ENCODE measurements at regions not wholly inside any gene's neighbourhood (a gene's known extent, or its start where the extent isn't known, plus 50 kb on each side); places are given as distances from the start of the nearest gene placed in this dataset.

DNA sequence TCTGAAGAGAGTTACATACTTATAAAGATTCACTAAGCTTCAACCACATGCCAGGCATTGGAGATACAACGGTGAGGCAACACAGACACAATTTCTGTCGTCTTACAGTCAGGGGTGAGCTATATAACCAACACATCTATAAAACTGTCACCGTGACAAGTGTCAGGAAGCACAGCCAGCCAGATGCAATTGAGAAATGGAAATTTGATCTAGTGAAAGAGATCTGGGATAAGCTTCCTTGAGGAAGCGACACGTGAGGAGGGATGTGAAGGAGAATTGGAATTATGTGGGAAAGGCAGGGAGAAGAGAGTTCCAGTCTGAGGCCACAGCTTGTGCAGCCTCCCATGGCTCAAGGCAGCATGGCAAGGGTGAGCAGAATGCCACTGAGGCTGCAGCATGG, 50.9 kb upstream of the ZNF354B start:
- DNase-seq: no peak

DNA sequence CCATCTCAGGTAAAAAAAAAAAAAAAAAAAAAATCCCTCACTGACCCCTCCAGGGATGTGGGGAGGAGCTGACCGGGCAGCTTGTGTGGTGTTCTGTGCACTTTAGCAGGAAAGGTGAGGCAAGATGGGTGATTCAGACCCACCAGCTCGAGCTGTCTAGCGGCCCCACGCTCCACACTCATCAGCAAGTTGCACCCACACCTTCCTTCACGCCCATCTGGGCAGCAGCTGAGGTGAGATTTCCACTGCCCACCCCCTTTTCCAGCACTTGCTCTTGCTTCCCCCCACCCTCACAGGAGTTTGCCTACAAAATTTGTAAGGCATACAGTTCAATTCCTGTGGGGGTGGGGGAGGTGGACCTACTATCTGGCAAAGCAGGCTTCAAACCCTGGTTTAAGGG, 58.7 kb upstream of the ZNF354B start:
- no peak for DNase-seq

DNA sequence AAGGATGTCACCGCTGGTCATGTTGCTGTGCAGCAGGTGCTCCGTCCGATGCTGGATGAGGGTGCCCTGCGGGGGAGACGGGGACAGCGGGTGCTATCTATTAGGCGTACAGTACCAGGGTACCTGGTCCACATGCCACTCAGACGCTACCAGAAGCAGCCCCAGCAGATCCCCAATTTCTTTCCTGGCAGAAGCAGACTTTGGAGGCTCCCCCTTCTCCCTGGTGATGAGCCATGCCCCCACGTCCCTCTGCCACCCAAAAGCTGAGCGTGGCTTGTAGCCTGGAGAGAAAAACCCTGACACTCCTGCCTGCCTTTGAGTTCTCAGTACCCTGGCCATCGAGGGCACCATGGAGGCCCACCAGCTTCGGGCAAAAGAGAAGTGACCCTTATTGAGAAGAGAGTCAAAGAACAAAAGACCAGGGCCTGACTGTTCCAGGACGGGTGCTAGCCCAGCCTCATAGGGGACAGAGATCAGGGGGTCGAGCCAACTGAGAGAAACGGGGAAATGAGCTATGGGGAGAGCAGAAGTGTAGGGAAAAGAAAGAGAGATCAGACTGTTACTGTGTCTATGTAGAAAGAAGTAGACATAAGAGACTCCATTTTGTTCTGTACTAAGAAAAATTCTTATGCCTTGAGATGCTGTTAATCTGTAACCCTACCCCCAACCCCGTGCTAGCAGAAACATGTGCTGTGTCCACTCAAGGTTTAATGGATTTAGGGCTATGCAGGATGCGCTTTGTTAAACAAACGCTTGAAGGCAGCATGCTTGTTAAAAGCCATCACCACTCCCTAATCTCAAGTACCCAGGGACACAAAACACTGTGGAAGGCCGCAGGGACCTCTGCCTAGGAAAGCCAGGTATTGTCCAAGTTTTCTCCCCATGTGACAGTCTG, 62.0 kb upstream of the ZNF354B start:
- DNase-seq: no peak

DNA sequence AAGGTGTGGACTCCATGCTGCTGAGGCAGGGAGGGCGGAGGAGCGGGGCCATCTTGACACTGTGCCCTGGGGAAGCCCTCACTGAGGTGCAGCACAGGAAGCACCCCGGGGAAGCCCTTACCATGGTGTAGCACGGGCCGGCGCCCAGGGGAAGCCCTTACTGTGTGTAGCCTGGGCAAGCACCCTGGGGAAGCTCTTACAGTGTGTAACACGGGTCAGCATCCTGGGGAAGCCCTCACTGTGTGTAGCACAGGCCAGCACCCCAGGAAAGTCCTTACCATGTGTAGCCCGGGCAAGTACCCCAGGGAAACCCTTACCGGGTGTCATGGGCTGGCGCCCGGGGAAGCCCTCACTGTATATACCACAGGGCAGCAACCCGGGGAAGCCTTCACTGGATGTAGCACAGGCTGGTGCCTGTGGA, 62.6 kb upstream of the ZNF354B start:
- DNase-seq: no peak

DNA sequence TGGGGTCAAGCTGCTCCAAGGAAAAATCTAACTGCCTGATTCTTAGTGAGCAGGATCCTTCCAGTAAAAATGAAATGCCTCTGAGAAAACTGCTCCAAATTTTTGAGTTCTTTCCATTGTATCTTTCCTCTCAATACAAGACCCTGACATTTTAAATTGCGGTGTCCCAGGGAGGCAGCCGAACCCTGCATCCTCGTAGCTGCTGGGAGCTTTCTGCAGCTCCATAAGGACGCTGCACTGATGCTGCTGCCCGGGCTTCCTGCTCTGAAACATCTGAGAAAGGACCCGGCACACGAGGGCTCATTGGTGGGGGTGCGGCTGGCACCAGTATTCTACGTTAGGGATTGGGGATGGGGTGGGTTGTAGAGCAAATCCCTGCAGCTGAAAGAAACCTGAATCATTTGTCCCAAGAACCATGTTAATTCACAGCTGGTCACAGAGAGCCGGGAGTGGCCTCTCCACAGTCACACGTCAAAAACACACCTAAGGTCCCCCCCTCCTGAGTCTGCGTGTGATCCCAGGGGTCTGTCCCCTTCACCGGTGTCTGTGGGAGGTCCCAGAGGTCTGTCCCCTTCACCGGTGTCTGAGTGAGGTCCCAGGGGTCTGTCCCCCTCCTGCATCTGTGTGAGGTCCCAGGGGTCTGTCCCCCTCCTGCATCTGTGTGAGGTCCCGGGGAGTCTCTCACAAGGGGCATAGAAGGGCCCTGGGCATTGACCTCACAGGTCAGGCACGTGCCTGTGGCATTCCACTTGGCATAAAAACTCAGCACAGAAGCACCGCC, 63.4 kb upstream of the ZNF354B start:
- DNase-seq: no peak

DNA sequence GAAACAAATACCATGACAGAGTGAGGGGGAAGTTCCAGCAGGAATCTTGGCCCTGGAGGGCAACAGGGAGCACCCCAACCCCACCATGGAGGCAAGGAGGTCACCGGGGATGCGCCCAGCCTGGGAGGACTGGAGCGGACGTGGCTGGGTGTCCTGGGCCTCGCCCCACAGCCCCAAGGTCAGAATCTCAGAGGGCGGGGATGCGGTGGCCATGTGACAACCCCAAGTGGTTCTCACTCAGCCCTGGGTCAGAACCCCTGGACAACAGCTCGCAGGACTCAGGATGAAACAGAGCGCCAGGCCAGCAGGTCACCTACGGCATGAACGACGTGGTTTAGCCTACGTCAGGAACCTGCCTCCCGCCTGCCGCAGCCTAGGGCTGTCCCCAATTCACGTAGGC, 64.0 kb upstream of the ZNF354A start:
- DNase-seq: no peak

DNA sequence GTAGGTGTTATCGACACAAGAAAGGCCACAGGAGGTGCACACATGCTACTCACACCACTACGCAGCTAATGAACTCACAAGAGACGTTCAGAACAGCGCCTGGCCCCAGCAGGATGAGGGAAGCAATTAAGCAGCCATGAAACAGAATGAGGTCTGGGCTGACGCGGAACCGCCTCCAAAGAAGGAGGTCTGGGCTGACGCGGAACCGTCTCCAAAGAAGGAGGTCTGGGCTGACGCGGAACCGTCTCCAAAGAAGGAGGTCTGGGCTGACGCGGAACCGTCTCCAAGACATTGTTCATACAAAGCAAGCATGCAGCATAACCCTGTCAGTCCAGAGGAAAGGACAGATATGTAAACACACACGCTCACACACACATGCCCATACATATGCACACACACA, 63.2 kb upstream of the ZNF354A start:
- no peak for DNase-seq

DNA sequence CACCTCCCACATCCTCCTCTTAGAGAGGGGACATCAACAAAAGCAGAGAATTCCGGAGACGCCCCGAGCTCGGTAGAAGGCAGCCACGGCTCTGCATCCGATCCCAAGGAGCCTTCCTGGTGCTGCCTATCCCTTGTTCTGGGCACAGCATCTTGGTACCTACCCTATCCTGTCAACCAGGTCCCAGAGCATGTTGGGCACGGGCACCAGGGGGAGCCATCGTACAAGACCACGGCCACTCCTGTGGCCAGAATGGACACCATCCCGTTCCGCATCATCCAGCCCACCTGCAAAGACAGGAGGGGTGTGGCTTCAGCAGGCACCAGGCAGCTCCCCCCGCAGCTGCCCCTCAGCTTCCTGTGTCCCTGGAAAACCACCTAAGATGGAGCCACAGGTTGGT, 62.7 kb upstream of the ZNF354A start:
- DNase-seq: peak; percentile 6

DNA sequence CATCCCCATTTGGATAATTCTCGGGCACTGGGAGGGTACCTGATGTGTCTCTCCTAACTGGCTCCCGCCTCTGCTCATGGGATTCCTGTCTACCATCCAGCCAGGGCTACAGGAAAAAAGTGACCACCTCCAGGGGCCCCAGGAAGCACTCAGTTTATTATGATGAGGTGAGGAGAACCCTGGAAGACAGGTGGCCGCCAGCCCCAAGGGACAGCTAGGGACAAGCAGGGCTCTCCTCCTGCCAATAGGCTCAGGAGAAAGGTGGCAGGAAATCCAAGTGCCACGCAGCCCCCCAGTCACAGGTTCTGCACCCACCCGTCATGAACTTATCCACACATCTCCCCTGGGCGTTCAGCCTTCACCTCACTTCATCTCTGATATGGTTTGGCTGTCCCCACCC, 61.5 kb upstream of the ZNF354A start:
- no peak for DNase-seq

DNA sequence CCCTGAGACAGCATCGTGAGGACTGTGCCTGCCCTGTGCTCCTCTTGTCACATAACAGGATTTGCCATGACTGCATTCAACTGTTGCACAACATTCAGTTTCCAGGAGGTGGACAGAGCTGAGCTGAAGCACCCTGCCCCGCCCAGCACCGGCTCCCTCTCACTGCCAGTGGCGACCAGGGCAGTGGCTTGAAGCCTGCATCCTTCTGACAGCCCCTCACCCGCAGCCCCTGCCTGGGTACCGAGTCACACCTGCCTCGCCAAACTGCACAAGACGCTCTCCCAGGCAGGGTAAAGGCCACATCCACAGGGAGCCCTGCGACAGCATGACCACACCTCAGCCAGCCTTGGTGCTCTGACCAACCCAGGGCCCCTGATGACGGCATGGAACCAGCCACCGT, 59.9 kb upstream of the ZNF354A start:
- no peak for DNase-seq

DNA sequence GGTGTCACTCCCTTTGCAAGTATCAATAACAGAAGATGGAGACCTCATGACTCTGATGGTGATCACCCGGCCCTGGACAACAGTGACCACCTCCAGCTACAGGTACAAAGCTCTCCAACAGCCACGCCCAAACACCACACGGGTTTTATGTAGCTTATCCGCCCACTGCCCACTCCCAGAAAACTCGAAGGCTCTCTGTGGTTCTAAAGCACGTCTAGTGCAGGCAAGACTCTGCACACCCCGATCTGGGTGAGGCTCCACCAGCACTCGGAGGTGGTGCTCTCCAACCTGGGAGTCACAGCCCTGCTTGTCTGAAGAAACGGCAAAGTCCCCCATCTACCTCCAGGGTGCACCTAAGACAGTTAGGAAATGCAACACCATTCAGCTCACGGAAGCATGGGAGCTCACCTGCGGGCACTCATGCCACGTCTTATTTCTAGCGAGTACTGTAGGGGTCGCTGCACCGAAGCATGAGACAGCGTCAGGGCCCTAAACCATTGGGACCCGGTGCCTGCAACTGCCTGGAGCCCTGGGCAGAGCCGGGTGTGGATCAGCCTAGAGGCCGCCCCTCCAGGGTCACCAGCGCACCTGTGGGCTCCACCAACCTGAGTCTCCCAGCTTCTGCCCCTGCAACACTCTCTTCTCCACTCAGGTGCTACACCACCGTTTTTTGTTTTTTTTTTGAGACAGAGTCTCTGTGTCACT, 58.1 kb upstream of the ZNF354A start:
- no peak for DNase-seq

DNA sequence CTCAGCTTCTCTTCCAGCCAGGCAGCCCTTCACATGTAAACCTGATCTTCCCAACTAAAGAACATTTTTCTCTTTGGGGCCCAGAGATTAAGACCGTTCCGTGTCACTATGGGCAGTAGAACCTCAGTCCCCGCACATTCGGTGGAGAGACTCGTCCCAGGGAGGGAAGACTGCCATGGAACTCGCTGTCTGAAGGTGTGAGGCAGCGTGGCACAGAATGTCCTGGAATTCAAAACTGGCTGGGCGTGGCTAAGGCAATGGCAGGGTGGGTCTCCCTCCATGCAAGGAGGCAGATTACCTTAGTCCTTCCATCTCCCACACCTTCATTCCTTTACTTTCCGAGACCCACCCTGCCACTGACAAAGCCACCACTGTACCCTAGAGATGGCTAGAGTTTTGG, 57.4 kb upstream of the ZNF354A start:
- DNase-seq: no peak

DNA sequence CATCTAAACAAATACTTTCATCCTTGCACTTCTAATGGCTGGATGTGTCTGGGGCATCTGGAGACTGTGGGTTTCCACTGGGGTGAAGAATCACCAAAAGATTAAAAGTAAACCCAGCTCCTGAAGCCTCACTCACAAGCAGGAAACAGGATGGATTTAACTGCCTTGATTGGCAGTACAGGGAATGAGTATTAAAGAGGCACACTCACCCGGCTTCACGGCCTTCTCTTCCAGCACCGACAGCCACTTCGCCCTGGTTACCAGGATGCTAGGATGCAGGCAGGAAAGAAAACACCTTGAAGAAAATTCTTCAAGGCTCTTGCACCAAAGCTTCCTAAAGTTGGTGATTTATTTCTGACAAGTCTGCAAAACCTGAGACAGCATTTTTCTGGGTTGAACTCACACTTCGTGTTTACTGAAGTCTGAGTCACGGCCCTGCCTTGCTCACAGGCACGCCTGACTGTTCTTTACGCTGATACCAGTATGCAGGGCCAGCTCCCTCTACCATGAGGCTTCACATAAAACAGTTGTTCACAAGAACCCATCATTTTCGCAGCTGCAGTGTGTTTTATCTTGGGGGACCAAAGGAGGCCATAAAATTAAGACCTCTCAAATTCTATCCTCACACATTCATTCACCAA, 56.5 kb upstream of the ZNF354A start:
- DNase-seq: no peak

DNA sequence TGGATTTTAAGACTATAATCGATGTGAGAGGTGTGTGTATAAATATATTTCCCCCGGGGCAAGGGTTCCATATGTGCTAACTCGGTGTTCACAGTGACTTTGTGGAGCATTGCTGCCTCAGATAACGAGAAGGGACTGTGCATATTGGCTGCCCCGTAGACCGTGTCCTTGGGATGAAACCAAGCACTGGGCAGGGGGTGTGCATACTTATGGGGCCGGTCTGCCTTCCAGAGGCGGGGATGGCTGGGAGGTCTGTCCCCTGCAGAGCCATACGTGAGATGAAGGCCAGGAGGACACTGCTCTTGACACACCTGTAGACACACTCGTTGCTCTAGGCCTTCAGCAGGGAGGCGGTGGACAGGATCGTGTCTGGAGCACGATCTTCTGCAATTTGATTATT, 56.0 kb upstream of the ZNF354A start:
- no peak for DNase-seq

DNA sequence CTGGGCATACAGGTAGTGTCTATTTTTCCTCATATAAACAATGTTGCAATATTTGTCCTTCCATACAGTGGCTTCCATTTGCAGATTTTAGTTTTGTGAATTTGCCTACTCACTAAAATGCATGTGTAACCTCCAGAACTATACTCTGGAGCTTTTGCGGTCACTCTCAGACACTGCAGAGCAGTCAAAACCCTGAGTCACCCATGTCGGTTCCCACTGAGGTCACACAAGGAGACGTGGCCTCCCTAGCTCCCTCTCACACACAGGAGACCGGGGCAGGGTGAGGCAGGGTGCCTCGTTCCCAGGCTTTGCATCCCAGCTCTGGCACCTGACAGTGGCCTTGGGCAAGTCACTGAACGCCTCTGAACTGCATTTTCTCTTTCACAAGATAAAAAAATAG, 55.5 kb upstream of the ZNF354A start:
- DNase-seq: no peak

DNA sequence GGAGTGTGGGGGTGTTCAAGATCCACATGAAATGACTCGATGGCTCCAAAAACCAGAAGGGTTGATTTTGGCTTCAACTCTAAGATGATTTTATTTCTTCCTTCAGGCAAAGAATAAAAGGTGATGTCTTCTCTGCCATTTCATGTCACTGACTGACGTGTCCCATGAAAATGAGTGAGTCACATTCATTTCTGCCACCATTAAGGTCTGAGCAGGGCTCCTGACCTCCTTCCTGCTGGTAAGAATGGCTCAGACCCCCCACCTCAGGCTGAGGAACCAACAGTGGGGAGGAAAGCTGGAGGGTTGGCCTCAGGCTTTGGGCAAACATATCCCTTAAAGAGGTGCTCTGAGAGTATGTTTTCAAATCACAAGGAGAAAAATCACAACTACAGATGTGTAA, 53.9 kb upstream of the ZNF354A start:
- DNase-seq: no peak

DNA sequence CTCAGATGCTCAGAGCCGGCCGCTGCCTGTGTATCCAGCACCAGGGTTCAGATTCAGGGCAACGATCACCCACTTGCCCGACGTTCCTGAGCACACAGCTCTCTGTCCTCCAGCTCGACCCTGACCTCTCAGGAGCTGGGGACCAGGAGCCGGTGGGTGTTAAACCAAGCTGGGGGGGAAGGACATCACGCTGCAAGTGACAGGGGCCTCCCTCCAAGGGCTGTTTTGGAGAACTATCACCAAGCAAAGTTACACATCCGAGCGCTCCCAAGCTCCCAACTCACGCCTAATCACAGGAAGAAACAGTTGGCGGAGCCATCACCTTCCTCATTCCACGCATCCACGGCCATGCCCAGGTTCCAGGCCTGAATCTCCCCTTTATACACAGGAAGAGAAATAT, 51.5 kb upstream of the ZNF354A start:
- DNase-seq: no peak

DNA sequence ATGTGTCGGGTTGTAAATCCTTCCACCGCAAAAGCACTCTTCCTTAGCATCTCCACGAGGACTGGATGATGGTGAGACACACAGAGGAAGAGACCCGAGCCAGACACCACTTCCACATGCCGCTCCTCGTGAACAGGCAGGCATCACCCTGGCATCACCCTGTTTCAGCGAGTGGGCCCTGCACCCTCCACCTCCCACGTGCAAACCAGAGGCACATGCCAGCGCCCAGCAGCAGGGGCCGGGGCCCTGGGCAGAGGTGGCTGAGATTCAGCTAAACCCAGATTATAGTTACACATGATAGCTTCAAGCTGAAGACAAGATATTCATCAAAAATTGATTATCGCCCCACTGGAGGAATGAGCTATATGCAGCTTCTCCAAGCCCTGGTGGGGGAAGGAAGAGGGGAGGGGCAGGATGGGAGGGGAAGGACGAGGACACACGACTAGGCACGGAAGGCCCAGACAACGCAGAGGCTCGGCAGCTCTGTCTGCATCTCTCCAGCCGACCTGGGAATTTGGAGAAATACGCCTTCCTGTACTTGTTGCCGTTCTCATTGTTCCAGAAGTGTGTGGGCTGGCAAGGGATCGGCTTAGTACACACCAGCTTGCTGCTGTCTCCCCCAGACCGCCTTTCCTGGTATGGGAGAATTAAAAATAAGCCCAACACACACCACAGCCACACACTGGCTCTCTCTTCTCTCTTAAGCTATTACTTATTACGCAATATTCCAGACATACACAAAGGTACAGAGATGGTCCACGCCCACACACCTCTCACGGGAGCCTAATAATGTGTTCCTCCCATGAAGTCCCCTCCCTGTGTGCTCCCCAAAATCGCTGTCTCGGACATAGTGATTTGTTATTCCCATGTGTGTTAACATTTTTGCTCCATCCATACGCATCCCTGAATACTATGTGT, 50.4 kb upstream of the ZNF354A start:
- no peak for DNase-seq

Data from NCI-H1092 (cell line).